A673 (cell line): ENCODE measurements at regions not wholly inside any gene's neighbourhood (a gene's known extent, or its start where the extent isn't known, plus 50 kb on each side); places are given as distances from the start of the nearest gene placed in this dataset.
"Not testable (repeated sequence)": the region's sequence is repeated elsewhere in the genome, so short reads cannot be mapped to it uniquely, and the experiment has no call there.

Experiments
- EZH2 ChIP-seq: fragments of 200-600 bp; sonication (generic); IDR thresholded peaks from 2 replicates; pipeline ENCODE4 v1.6.1; 2017; ENCODE audit warnings: borderline replicate concordance, low read depth, mild to moderate bottlenecking, mixed read lengths, antibody characterized with exemption, low read length; ENCODE audit not compliant: poor library complexity, severe bottlenecking
- TF ChIP-seq, protein P1 (sequence below): fragments of 300-800, 200-600 bp; sonication (generic); conservative IDR thresholded peaks from 2 replicates; pipeline ENCODE4 v1.5.1; 2017; ENCODE audit warnings: low read depth, mild to moderate bottlenecking, antibody characterized with exemption, low read length, moderate library complexity, mixed read lengths

DNA sequence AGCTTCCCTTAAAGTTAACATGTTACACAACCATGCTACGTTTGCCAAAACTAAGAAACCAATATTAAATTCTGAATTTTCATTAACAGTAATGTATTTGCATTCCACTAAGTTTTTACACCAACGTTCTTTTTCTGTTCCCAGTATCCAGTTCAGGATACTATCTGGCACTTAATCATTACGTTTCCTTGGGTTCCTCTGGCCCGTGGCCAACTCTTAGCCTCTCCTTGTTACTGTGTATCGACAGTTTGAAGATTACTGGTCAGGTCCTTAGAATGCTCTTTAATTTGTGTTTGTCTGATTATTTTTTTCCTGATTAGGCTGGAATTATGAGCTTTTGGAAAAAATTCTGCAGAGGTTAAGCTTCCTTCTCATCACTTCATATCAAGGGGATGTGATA, 95.5 kb downstream of the GOLGA8K start:
- TF ChIP-seq, protein P1, sequence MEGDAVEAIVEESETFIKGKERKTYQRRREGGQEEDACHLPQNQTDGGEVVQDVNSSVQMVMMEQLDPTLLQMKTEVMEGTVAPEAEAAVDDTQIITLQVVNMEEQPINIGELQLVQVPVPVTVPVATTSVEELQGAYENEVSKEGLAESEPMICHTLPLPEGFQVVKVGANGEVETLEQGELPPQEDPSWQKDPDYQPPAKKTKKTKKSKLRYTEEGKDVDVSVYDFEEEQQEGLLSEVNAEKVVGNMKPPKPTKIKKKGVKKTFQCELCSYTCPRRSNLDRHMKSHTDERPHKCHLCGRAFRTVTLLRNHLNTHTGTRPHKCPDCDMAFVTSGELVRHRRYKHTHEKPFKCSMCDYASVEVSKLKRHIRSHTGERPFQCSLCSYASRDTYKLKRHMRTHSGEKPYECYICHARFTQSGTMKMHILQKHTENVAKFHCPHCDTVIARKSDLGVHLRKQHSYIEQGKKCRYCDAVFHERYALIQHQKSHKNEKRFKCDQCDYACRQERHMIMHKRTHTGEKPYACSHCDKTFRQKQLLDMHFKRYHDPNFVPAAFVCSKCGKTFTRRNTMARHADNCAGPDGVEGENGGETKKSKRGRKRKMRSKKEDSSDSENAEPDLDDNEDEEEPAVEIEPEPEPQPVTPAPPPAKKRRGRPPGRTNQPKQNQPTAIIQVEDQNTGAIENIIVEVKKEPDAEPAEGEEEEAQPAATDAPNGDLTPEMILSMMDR = not testable (repeated sequence)
- not testable (repeated sequence) for TF ChIP-seq EZH2
